ENCODE measurements at regions not wholly inside any gene's neighbourhood (a gene's known extent, or its start where the extent isn't known, plus 50 kb on each side); places are given as distances from the start of the nearest gene placed in this dataset.

DNA sequence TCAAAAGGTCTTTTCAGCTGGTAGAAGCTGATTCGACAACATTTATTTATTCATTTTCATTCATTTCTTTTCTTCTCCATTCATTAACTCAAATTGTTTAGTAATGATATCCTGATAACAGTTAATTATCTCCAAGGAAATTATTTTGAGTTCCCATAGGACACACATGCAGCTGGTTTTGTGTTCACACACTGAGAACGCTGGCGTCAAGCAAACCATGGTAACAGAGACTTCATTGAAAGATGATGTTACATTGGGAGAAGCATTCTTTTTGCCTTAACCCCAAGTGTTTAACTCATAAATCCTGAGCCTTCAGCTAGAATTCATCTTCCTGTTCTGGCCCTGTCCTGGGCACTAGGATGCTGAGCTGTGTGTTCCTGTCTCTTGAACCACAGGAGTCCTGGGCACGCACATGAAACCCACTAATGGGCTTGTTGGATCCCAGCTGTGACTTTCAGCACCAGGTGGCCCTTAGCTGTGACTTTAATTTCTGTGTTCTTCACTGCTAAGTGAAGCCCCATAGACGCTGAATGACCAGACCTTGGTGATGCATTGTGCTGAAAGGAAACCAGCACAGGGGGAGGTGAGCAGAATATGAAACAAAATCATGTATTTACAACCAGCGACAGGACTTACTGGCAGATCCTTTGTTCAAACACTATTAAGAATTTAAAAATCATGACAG, 121.5 kb upstream of the PRSS58 start:
- TF ChIP-seq ZNF274 (IDR thresholded peaks at IDR 0.05; ENCODE audit: low read depth, low read length) (no peak), SUZ12 (IDR thresholded peaks at IDR 0.05; ENCODE audit: extremely low read depth, insufficient read depth, insufficient read length) (no peak)
